ENCODE measurements at regions not wholly inside any gene's neighbourhood (a gene's known extent, or its start where the extent isn't known, plus 50 kb on each side); places are given as distances from the start of the nearest gene placed in this dataset.

DNA sequence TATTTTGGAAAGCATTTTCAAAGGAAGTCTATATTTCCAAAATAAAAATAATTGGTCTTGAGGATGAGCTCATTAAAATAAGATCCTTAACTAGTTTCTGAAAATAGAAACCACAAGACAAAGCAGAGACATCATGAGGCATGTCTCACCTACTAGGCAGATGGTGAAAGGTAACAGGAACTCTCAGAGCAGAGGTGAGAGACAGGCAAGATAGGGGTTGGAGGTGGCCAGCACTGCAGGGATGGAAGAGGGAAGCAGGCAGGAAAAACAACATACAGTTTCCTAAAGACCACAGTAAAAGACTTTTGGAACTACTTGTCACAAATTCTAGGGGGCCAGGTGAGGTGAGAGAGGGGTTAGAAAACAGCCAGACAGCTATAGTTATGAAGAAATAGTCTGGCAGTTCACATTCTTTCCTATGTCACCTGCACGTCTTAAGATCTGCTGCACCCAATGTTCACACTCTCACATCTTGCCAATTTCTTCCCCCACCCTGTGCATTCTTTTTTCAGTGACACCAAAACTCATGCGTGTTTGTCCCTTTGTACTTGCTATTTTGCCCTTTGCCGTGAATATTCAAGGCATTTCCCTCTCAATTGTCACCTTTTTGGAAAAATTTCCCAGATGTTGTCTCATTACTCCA, 341.7 kb upstream of the KITLG start:
- intact Hi-C loops (cut with DNase I; ENCODE audit: low total_unique reads): no loop called here
- 43 to 50% methylated on average over 3 of the region's 3 CpGs for WGBS, 2 donors
- no peak for DNase-seq (ENCODE audit: low spot score in 2 of 2)
- no peak overlapping the region for H3K4me3 ChIP-seq (ENCODE audit: low read depth, poor library complexity, severe bottlenecking)
- TF ChIP-seq, protein P1, sequence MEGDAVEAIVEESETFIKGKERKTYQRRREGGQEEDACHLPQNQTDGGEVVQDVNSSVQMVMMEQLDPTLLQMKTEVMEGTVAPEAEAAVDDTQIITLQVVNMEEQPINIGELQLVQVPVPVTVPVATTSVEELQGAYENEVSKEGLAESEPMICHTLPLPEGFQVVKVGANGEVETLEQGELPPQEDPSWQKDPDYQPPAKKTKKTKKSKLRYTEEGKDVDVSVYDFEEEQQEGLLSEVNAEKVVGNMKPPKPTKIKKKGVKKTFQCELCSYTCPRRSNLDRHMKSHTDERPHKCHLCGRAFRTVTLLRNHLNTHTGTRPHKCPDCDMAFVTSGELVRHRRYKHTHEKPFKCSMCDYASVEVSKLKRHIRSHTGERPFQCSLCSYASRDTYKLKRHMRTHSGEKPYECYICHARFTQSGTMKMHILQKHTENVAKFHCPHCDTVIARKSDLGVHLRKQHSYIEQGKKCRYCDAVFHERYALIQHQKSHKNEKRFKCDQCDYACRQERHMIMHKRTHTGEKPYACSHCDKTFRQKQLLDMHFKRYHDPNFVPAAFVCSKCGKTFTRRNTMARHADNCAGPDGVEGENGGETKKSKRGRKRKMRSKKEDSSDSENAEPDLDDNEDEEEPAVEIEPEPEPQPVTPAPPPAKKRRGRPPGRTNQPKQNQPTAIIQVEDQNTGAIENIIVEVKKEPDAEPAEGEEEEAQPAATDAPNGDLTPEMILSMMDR (IDR thresholded peaks at IDR 0.05): no peak
- no peak for TF ChIP-seq POLR2A (IDR thresholded peaks at IDR 0.05)

GRCh38 chr12:88921434-88921833, 341.2 kb upstream of the KITLG start:
- intact Hi-C loops (cut with DNase I; ENCODE audit: low total_unique reads): no loop called here
- WGBS, 2 donors: 36 to 64% methylated on average over 1 of the region's 1 CpG
- no peak for DNase-seq (ENCODE audit: low spot score in 2 of 2)
- H3K4me3 ChIP-seq (ENCODE audit: low read depth, poor library complexity, severe bottlenecking): no peak overlapping the region
- TF ChIP-seq POLR2A (IDR thresholded peaks at IDR 0.05): no peak
- TF ChIP-seq, protein P1 (IDR thresholded peaks at IDR 0.05): no peak

DNA sequence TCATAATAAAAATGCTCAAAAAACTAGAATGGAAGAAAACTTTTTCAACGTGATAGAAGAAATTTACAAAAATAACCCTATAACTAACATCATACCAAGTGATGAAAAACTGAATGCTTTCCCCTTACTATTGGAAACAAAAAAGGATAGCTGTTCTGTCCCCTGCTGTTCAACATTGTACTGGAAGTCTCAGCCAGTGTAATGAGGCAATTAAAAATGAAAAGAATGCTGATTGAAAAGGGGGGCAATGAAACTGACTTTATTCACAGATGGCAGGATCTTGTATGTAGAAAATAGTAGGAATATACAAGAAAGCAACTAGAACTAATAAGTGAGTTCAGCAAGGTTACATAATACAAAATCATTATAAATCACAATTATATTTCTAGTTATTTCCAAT, 337.9 kb upstream of the KITLG start:
- TF ChIP-seq, protein P1 (IDR thresholded peaks at IDR 0.05): no peak
- TF ChIP-seq POLR2A (IDR thresholded peaks at IDR 0.05): no peak
- H3K4me3 ChIP-seq (ENCODE audit: low read depth, poor library complexity, severe bottlenecking): no peak overlapping the region
- WGBS, 2 donors: 53 to 74% methylated on average over 1 of the region's 1 CpG
- no peak for DNase-seq (ENCODE audit: low spot score in 2 of 2)
- intact Hi-C loops (cut with DNase I; ENCODE audit: low total_unique reads): no loop called here

DNA sequence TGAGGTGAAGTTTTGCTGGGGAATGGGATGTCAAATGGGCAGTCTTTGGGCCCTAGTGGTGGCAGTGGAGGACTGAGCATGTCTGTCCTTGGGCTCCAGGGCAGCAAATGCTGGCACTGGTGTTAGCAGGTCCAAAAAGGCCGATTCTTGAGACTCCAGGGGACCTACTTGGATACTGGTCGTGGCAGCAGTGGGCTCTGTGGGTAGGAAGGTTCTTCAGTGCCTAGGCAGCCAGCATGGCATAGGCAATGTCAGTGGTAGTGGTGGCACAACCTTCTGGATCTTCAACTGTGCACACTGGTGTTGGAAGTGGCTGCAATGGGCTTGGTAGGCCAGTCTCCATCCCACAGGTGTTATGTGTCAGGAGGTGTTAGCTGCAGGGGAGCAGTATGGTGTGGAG, 334.7 kb upstream of the KITLG start:
- no peak for DNase-seq (ENCODE audit: low spot score in 2 of 2)
- no peak for TF ChIP-seq POLR2A (IDR thresholded peaks at IDR 0.05)
- TF ChIP-seq, protein P1 (IDR thresholded peaks at IDR 0.05): no peak
- intact Hi-C loops (cut with DNase I; ENCODE audit: low total_unique reads): no loop called here
- 71 to 81% methylated on average over 2 of the region's 2 CpGs for WGBS, 2 donors
- H3K4me3 ChIP-seq (ENCODE audit: low read depth, poor library complexity, severe bottlenecking): no peak overlapping the region

GRCh38 chr12:88909510-88909909, 329.2 kb upstream of the KITLG start:
- DNase-seq (ENCODE audit: low spot score in 2 of 2): no peak
- H3K4me3 ChIP-seq (ENCODE audit: low read depth, poor library complexity, severe bottlenecking): no peak overlapping the region
- intact Hi-C loops (cut with DNase I; ENCODE audit: low total_unique reads): no loop called here
- no peak for TF ChIP-seq POLR2A (IDR thresholded peaks at IDR 0.05)
- TF ChIP-seq, protein P1 (IDR thresholded peaks at IDR 0.05): no peak
- 75 to 80% methylated on average over 2 of the region's 2 CpGs for WGBS, 2 donors

- no peak for DNase-seq (ENCODE audit: low spot score in 2 of 2)
- H3K4me3 ChIP-seq (ENCODE audit: low read depth, poor library complexity, severe bottlenecking): no peak overlapping the region
- WGBS, 2 donors: 83 to 89% methylated on average over 2 of the region's 2 CpGs
- TF ChIP-seq, protein P1 (IDR thresholded peaks at IDR 0.05): no peak
- TF ChIP-seq POLR2A (IDR thresholded peaks at IDR 0.05): no peak
- intact Hi-C loops (cut with DNase I; ENCODE audit: low total_unique reads): no loop called here
Measured at GRCh38 chr12:88908345-88908744, 328.1 kb upstream of the KITLG start.

Measured in lower leg skin (tissue), 4 donors.